ENCODE measurements at regions not wholly inside any gene's neighbourhood (a gene's known extent, or its start where the extent isn't known, plus 50 kb on each side); places are given as distances from the start of the nearest gene placed in this dataset.

- ATAC-seq (ENCODE audit: poor library complexity) (no peak), DNase-seq (no peak)
- Histone ChIP-seq H3K4me3 (ENCODE audit: low read length) (no peak overlapping the region), H3K27ac (ENCODE audit: low read depth in 1 of 2, low read length in 2 of 2) (no peak overlapping the region), H3K27me3 (ENCODE audit: control insufficient read depth in 1 of 2, insufficient read depth in 2 of 2, low read length in 2 of 2) (peaks cover 0 to 3% of the 10 kb centered on the region in 2 experiments), H3K9me3 (ENCODE audit: control insufficient read depth in 1 of 2, insufficient read depth in 1 of 2, low read length in 2 of 2) (no peaks in the 10 kb centered on the region), H3K4me1 (ENCODE audit: insufficient read depth, low read length) (no peaks in the 10 kb centered on the region), H3K36me3 (ENCODE audit: insufficient read depth, low read length) (no peaks in the 10 kb centered on the region)
- Mint-ChIP-seq H3K27me3 (peaks cover 34% of the 10 kb centered on the region), H3K9me3 (no peaks in the 10 kb centered on the region), H3K27ac (no peak overlapping the region), H3K4me1 (ENCODE audit: low read depth) (no peaks in the 10 kb centered on the region), H3K36me3 (ENCODE audit: low read depth) (no peaks in the 10 kb centered on the region), H3K4me3 (no peak overlapping the region)
- POLR2A ChIA-PET = no interaction called here
- no peak for TF ChIP-seq CTCF (IDR thresholded peaks at IDR 0.05)
- CTCF ChIA-PET = no interaction called here
- intact Hi-C loops (cut with DNase I, micrococcal nuclease) = no loop called here
These were observed 110.0 kb upstream of the C14orf180 start for GRCh38 chr14:104469591-104469990.

DNA sequence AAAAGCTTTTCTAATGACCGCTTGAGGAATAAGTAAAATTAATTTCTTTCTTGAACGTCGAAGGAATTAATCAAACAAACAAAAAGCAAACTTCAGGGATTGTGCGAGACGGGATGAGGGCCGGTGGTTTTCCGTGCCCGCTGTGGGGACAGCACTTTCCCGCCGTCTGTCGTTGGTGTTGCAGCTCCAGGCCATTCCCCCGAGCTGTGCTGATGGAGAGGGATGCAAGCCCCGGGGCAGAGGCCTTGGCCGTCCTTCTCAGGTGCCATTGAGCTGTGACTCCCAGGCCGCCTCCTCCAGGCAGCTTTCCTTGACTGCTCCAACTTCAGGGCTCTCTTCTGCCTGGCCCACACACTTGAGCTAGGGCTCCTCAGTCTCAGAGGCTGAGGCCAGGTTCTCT lies 109.0 kb upstream of the C14orf180 start:
- peaks cover 0 to under 1% of the 10 kb centered on the region in 2 experiments for H3K27me3 ChIP-seq (ENCODE audit: control insufficient read depth in 1 of 2, insufficient read depth in 2 of 2, low read length in 2 of 2)
- Mint-ChIP-seq H3K27me3 (peaks cover 26% of the 10 kb centered on the region), H3K4me1 (ENCODE audit: low read depth) (no peaks in the 10 kb centered on the region), H3K4me3 (no peak overlapping the region), H3K9me3 (no peaks in the 10 kb centered on the region), H3K27ac (no peak overlapping the region), H3K36me3 (ENCODE audit: low read depth) (no peaks in the 10 kb centered on the region)
- no peak overlapping the region for H3K4me3 ChIP-seq (ENCODE audit: low read length)
- DNase-seq (no peak), ATAC-seq (ENCODE audit: poor library complexity) (no peak)
- ChIA-PET POLR2A (no interaction called here), CTCF (no interaction called here)
- no peak for TF ChIP-seq CTCF (IDR thresholded peaks at IDR 0.05)
- intact Hi-C loops (cut with DNase I, micrococcal nuclease) = no loop called here
- H3K4me1 ChIP-seq (ENCODE audit: insufficient read depth, low read length) = no peaks in the 10 kb centered on the region
- no peak overlapping the region for H3K27ac ChIP-seq (ENCODE audit: low read depth in 1 of 2, low read length in 2 of 2)
- H3K36me3 ChIP-seq (ENCODE audit: insufficient read depth, low read length) = no peaks in the 10 kb centered on the region
- H3K9me3 ChIP-seq (ENCODE audit: control insufficient read depth in 1 of 2, insufficient read depth in 1 of 2, low read length in 2 of 2) = no peaks in the 10 kb centered on the region

DNA sequence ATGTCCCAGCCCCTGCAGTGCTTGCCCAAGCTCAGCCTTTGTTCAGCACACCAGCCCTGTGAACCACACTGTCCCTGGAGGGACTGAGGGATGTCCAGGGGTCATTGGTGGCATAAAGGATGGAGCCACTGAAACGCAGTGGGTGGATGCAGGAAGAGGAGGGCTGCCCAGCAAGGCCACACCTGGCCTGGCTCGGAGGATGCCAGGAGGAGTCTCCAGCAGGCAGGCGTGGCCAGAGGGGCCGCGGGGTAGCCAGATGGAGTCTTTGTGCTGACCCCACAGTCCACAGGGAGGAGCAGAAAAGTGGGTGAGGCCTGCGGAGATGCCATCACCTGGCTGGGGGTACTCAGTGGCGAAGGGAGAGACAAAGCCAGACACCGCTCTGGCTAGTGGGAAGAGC lies 108.5 kb upstream of the C14orf180 start:
- Mint-ChIP-seq H3K4me3 (no peak overlapping the region), H3K36me3 (ENCODE audit: low read depth) (no peaks in the 10 kb centered on the region), H3K9me3 (no peaks in the 10 kb centered on the region), H3K27ac (no peak overlapping the region), H3K4me1 (ENCODE audit: low read depth) (no peaks in the 10 kb centered on the region), H3K27me3 (peaks cover 21% of the 10 kb centered on the region)
- TF ChIP-seq CTCF (IDR thresholded peaks at IDR 0.05) = no peak
- ATAC-seq (ENCODE audit: poor library complexity) = no peak
- H3K9me3 ChIP-seq (ENCODE audit: control insufficient read depth in 1 of 2, insufficient read depth in 1 of 2, low read length in 2 of 2) = no peaks in the 10 kb centered on the region
- no peak overlapping the region for H3K4me3 ChIP-seq (ENCODE audit: low read length)
- DNase-seq = no peak
- ChIA-PET POLR2A (no interaction called here), CTCF (no interaction called here)
- no peaks in the 10 kb centered on the region for H3K4me1 ChIP-seq (ENCODE audit: insufficient read depth, low read length)
- H3K27me3 ChIP-seq (ENCODE audit: control insufficient read depth in 1 of 2, insufficient read depth in 2 of 2, low read length in 2 of 2) = no peaks in the 10 kb centered on the region
- no peaks in the 10 kb centered on the region for H3K36me3 ChIP-seq (ENCODE audit: insufficient read depth, low read length)
- H3K27ac ChIP-seq (ENCODE audit: low read depth in 1 of 2, low read length in 2 of 2) = no peak overlapping the region
- intact Hi-C loops (cut with DNase I, micrococcal nuclease) = no loop called here
